OCI-LY1 (cell line): ENCODE measurements at regions not wholly inside any gene's neighbourhood (a gene's known extent, or its start where the extent isn't known, plus 50 kb on each side); places are given as distances from the start of the nearest gene placed in this dataset.

Source experiments
- H2AFZ ChIP-seq: fragments of 200-600 bp; sonication (generic), shearing (Covaris generic); 2 replicates; pipeline ENCODE4 v1.6.0; 2014; ENCODE audit warnings: antibody characterized with exemption, mild to moderate bottlenecking, low read length
- H3F3A ChIP-seq: fragments of 200-600 bp; sonication (generic), shearing (Covaris generic); 2 replicates; pipeline ENCODE4 v1.6.0; 2014; ENCODE audit warnings: mild to moderate bottlenecking, antibody characterized with exemption, low read length, moderate library complexity; ENCODE audit not compliant: insufficient read depth
- H3K27ac ChIP-seq: fragments of 200-600 bp; sonication (generic); 2 replicates; pipeline ENCODE4 v1.5.1; 2014; ENCODE audit warnings: low read length, mixed run types, mild to moderate bottlenecking, low read depth; ENCODE audit not compliant: poor library complexity, severe bottlenecking
- H3K27me3 ChIP-seq: fragments of 200-600 bp; sonication (generic); 2 replicates; pipeline ENCODE4 v1.6.0; 2014; ENCODE audit warnings: antibody characterized with exemption, mild to moderate bottlenecking, low read length, moderate library complexity; ENCODE audit not compliant: insufficient read depth
- H3K36me3 ChIP-seq: fragments of 200-600 bp; sonication (generic); 2 replicates; pipeline ENCODE4 v1.6.1; 2014; ENCODE audit warnings: mild to moderate bottlenecking, antibody characterized with exemption, low read length, moderate library complexity, mixed read lengths; ENCODE audit not compliant: insufficient read depth
- H3K4me1 ChIP-seq: fragments of 200-600 bp; sonication (generic); 2 replicates; pipeline ENCODE4 v1.5.1; 2014; ENCODE audit warnings: mild to moderate bottlenecking, low read length, moderate library complexity; ENCODE audit not compliant: insufficient read depth, severe bottlenecking
- H3K4me2 ChIP-seq: fragments of 200-600 bp; sonication (generic), shearing (Covaris generic); 2 replicates; pipeline ENCODE4 v1.6.1; 2014; ENCODE audit warnings: low read length
- H3K4me3 ChIP-seq: fragments of 200-600 bp; sonication (generic); 2 replicates; pipeline ENCODE4 v1.5.1; 2014; ENCODE audit warnings: low read length, low read depth, mild to moderate bottlenecking, mixed read lengths; ENCODE audit not compliant: poor library complexity, severe bottlenecking
- H3K79me2 ChIP-seq: fragments of 200-600 bp; shearing (Covaris generic); 2 replicates; pipeline ENCODE4 v1.6.1; 2016; ENCODE audit warnings: mixed run types, low read length, mixed read lengths; ENCODE audit not compliant: insufficient read depth
- H3K9ac ChIP-seq: fragments of 200-600 bp; sonication (generic), shearing (Covaris generic); 2 replicates; pipeline ENCODE4 v1.6.1; 2014; ENCODE audit warnings: mild to moderate bottlenecking, low read length, mixed read lengths
- H3K9me2 ChIP-seq: fragments of 200-600 bp; sonication (generic), shearing (Covaris generic); 2 replicates; pipeline ENCODE4 v1.6.1; 2014; ENCODE audit warnings: low read depth, mild to moderate bottlenecking, low read length, mixed read lengths
- H3K9me3 ChIP-seq: fragments of 200-600 bp; shearing (Covaris generic); 2 replicates; pipeline ENCODE4 v1.6.1; 2014; ENCODE audit warnings: low read length, mixed read lengths
- H4K20me1 ChIP-seq: fragments of 200-600 bp; sonication (generic), shearing (Covaris generic); 2 replicates; pipeline ENCODE4 v1.6.0; 2016; ENCODE audit warnings: mild to moderate bottlenecking, low read length; ENCODE audit not compliant: insufficient read depth
- EZH2 ChIP-seq: fragments of 200-600 bp; sonication (generic), shearing (Covaris generic); IDR thresholded peaks from 2 replicates; pipeline ENCODE4 v1.8.0; 2017; ENCODE audit warnings: borderline replicate concordance, mixed run types, mild to moderate bottlenecking, antibody characterized with exemption, low read length, moderate library complexity, mixed read lengths
- TF ChIP-seq, protein P1 (sequence below): fragments of 200-600 bp; sonication (generic), shearing (Covaris generic); IDR thresholded peaks from 2 replicates; pipeline ENCODE4 v1.5.1; 2017; ENCODE audit warnings: mild to moderate bottlenecking, antibody characterized with exemption, low read length, moderate library complexity, mixed read lengths

DNA sequence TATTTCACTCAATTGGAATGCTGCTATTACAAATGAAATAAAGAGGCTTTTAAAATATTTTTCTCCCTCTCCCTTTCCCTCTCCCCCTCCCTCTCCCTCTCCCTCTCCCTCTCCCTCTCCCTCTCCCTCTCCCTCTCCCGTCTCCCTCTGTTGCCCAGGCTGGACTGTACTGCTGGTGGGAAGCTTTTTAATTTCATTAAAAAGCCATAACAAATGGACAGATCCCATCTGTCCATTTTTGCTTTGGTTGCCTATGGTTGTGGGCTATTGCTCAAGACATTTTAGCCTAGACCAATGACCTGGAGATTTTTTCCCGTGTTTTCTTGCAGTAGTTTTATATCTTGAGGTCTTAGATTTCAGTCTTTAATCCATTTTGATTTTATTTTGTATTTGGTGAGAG, 107.2 kb upstream of the LRRC3B start:
- Histone ChIP-seq H3K9me3 (no peaks in the 10 kb centered on the region), H3K36me3 (no peaks in the 10 kb centered on the region), H3K27me3 (no peaks in the 10 kb centered on the region), H3K9me2 (no peaks in the 10 kb centered on the region), H3K79me2 (no peaks in the 10 kb centered on the region), H3K4me1 (no peaks in the 10 kb centered on the region), H2AFZ (no peak overlapping the region), H3F3A (no peaks in the 10 kb centered on the region), H3K4me2 (no peak overlapping the region), H3K27ac (no peak overlapping the region), H3K9ac (no peak overlapping the region), H4K20me1 (no peaks in the 10 kb centered on the region), H3K4me3 (no peak overlapping the region)
- no peak for TF ChIP-seq EZH2
- TF ChIP-seq, protein P1, sequence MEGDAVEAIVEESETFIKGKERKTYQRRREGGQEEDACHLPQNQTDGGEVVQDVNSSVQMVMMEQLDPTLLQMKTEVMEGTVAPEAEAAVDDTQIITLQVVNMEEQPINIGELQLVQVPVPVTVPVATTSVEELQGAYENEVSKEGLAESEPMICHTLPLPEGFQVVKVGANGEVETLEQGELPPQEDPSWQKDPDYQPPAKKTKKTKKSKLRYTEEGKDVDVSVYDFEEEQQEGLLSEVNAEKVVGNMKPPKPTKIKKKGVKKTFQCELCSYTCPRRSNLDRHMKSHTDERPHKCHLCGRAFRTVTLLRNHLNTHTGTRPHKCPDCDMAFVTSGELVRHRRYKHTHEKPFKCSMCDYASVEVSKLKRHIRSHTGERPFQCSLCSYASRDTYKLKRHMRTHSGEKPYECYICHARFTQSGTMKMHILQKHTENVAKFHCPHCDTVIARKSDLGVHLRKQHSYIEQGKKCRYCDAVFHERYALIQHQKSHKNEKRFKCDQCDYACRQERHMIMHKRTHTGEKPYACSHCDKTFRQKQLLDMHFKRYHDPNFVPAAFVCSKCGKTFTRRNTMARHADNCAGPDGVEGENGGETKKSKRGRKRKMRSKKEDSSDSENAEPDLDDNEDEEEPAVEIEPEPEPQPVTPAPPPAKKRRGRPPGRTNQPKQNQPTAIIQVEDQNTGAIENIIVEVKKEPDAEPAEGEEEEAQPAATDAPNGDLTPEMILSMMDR: no peak

DNA sequence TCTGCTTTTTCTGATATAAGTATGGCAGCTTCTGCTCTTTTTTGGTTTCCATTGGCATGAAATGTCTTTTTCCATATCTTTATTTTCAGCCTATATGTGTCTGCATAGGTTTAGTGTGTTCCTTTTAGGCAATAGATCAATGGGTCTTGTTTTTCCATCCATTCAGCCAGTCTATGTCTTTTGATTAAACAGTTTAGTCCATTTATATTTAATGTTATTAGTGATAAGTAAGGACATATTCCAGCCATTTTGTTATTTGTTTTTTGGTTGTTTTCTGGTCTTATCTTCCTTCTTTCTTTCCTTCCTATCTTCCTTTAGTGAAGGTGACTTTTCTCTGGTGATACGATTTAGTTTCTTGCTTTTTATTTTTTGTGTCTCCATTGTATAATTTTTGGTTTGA, 101.3 kb upstream of the LRRC3B start:
- Histone ChIP-seq H4K20me1 (no peaks in the 10 kb centered on the region), H3K27ac (no peak overlapping the region), H3K4me3 (no peak overlapping the region), H3K9me3 (no peaks in the 10 kb centered on the region), H3K4me2 (no peak overlapping the region), H3K79me2 (no peaks in the 10 kb centered on the region), H3K27me3 (no peaks in the 10 kb centered on the region), H3K9me2 (no peaks in the 10 kb centered on the region), H2AFZ (no peak overlapping the region), H3K36me3 (no peaks in the 10 kb centered on the region), H3F3A (no peaks in the 10 kb centered on the region), H3K4me1 (no peaks in the 10 kb centered on the region), H3K9ac (no peak overlapping the region)
- TF ChIP-seq EZH2: no peak
- TF ChIP-seq, protein P1: no peak

DNA sequence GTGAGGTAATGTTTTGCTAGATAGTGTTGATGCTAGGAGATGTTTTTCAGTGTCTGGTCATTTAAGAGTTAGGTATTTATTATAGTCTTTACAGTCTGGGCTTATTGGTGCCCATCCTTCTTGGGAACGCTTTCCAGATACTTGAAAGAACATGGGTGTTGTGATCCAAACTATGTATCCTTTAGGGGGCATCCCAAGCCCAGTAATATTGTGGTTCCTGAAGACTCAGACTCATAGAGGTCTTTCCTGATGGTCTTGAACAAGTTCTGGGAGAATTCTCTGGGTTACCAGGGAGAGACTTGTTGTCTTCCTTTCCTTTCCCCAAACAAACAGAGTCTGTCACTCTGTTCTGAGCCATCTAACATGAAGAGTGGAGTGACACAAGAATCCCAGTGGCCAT, 99.7 kb upstream of the LRRC3B start:
- no peaks in the 10 kb centered on the region for H3K9me3 ChIP-seq
- no peak overlapping the region for H3K27ac ChIP-seq
- no peaks in the 10 kb centered on the region for H3K4me1 ChIP-seq

DNA sequence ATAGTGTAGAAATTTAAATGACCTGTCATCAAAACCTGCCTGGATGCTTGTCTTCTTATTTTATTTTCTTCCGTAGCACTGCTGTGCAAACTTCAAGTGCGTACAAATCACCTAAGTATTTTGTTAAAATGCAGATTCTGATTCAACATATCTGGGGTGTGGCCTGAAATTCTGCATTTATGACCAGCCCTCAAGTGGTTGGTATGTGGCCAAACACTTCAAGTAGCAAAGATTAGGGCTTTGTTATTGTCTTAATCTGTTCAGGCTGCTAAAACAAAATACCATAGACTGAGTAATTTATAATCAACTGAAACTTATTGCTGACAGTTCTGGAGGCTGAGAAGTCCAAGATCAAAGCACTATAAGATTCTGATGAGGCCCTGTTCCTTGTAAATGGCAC, 97.6 kb upstream of the LRRC3B start:
- no peaks in the 10 kb centered on the region for H3K27me3 ChIP-seq
- no peaks in the 10 kb centered on the region for H3K9me2 ChIP-seq
- no peak overlapping the region for H3K9ac ChIP-seq
- no peaks in the 10 kb centered on the region for H4K20me1 ChIP-seq
- H3K4me2 ChIP-seq: no peak overlapping the region
- H2AFZ ChIP-seq: no peak overlapping the region
- no peak overlapping the region for H3K27ac ChIP-seq
- no peaks in the 10 kb centered on the region for H3K4me1 ChIP-seq
- H3K79me2 ChIP-seq: no peaks in the 10 kb centered on the region
- no peak overlapping the region for H3K4me3 ChIP-seq
- no peaks in the 10 kb centered on the region for H3K9me3 ChIP-seq
- no peaks in the 10 kb centered on the region for H3K36me3 ChIP-seq
- no peak for TF ChIP-seq EZH2
- TF ChIP-seq, protein P1: no peak
- H3F3A ChIP-seq: no peaks in the 10 kb centered on the region

More for the DNA sequence above, 99.7 kb upstream of the LRRC3B start:
- Histone ChIP-seq H3K36me3 (no peaks in the 10 kb centered on the region), H3K4me3 (no peak overlapping the region), H2AFZ (no peak overlapping the region), H4K20me1 (no peaks in the 10 kb centered on the region), H3K79me2 (no peaks in the 10 kb centered on the region), H3K27me3 (no peaks in the 10 kb centered on the region), H3K9me2 (no peaks in the 10 kb centered on the region), H3K4me2 (no peak overlapping the region), H3F3A (no peaks in the 10 kb centered on the region), H3K9ac (no peak overlapping the region)
- TF ChIP-seq EZH2: no peak
